Suppressor macrophage treated with lipopolysaccharide for 4 hours (primary cell): ENCODE measurements at regions not wholly inside any gene's neighbourhood (a gene's known extent, or its start where the extent isn't known, plus 50 kb on each side); places are given as distances from the start of the nearest gene placed in this dataset.
"Not testable (repeated sequence)": the region's sequence is repeated elsewhere in the genome, so short reads cannot be mapped to it uniquely, and the experiment has no call there.

Source experiments
- DNase-seq: peaks from one replicate; pipeline ENCODE4 v3.0.0-alpha.2; 2020

- DNase-seq, result no peak
These were observed 57.0 kb downstream of the RASL11A start for GRCh38 chr13:27327633-27328032.

GRCh38 chr13:27329210-27329609, 58.6 kb downstream of the RASL11A start:
- no peak for DNase-seq

GRCh38 chr13:27334774-27335435, 64.3 kb downstream of the RASL11A start:
- no peak for DNase-seq

DNA sequence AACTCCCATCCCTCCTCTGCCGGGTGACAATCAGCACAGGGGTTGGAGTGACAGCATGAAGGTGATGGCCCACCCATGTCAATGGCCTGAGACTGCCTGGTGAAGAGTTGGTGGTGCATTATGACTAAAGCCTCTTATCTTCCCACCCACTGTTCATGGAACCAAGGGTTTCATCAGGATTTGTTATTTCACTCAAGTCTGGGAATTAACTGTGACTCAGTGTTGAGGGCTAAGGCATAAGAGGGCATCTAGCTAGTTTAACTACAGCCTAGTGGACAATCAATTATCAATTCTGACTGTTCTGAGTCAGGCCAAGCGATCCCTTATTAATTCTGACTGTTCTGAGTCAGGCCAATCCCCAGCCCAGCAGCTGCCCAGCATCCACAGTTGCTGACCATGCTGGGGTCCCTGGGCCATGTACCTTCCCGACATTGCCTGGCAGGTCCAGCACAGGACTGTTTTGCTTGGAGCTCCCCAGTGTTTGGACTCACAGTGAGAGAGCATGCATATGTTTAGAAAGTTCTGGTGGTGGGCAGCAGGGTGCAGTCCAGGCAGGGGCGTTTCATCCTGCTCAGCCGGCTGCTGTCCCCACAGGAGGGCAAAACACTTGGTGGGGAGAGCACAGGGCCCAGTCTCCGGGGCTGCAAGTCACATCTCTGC, 65.5 kb downstream of the RASL11A start:
- no peak for DNase-seq

DNA sequence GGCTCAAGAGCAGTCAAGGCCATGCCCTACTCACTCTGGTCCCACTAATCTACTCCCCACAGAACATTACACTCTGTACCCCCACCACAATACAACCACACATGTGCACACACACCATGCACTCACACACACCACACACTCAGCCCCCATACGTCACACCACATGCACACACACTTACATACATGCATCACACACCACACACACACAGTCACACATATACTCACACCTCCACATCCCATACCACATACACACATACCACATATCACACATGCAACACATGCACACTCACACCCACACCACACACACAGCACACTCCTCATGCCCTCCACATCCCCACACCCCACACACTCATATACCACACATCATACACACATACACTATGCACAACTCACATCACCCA, 67.6 kb downstream of the RASL11A start:
- no peak for DNase-seq

- no peak for DNase-seq
These were observed 68.2 kb downstream of the RASL11A start for GRCh38 chr13:27338816-27339215.

GRCh38 chr13:27339299-27339698, 68.7 kb downstream of the RASL11A start:
- peak; percentile 44 for DNase-seq

- no peak for DNase-seq
These were observed 71.0 kb downstream of the RASL11A start for GRCh38 chr13:27341616-27342015.

DNA sequence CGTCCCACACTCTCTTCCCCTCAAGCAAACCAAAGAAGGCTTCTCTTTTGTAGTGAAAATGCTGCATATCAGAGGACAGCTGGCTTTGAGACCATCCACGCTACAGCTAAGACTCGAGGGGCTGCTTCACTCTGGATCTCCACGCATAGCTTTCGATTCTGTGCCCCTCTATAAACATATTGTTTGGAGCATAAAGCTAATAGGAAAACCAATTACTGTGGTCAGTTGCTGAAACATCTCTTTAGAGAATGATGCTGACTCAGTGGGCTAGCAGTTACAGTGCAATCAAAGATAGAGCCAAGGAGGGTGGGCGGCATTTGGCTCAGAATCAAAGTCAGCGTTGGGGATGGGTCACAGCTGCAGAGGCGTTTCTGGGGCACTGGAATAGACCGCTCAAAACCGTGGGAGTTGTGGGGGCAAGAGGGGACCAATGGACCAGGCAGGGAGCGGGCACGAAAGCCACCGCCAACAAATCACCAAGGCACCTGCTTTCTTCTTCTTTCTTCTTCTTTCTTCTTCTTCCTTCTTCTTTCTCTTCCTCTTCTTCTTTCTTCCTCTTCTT, 76.7 kb downstream of the RASL11A start:
- no peak for DNase-seq

DNA sequence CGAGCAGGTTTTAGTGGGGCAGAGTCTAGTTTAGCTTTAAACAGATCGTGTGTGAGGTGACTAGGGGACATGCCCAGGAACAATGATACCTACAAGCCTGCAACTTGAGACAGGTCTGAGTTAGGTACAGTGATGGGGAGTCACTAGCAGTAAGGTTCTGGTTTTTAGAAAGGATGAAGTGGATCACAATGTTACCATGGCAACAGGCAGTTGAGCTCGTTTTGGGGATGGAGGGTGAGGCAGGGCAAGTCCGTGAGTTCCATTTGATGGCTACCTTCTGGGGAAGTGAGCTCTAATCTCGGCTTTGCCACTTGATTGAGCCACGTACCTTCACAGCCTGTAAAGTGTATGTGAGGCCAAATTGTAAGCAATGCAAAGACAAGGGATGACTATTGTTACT, 76.0 kb upstream of the GTF3A start:
- no peak for DNase-seq

DNA sequence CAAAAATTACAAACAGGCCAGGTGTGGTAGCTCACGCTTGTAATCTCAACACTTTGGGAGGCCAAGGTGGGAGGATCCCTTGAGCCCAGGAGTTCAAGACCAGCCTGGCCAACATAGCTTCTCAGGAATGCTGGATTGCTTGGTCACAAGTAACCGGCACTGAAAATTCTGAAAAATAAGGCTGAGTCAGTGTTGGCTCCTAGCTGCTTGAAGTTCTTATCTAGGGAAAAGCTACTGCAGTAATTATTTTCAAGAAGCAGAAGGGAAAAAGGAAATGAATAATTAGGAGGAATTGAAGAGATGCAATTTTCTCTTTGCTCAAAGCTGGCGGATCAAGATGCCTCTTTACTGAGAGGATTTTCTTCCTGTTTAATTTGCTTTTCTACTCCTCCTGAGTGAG, 75.0 kb upstream of the GTF3A start:
- DNase-seq, result no peak

GRCh38 chr13:27350825-27351224, 73.6 kb upstream of the GTF3A start:
- DNase-seq, result not testable (repeated sequence)

DNA sequence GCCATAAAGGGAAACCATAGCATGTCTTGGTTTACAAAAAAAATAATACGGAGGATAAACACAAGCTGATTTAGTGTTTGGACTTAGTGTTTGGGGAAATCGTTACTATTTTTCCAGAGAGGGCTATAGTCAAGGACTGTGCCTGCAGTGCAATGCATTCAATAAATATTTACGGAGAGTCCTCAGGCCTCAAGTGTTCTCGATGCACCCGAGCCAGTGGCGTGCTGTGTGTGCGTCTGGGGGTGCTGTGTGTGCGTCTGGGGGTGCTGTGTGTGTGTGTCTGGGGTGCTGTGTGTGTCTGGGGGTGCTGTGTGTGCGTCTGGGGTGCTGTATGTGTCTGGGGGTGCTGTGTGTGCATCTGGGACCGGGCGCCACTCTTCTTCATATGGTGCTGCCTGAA, 71.7 kb upstream of the GTF3A start:
- no peak for DNase-seq

- no peak for DNase-seq
These were observed 71.2 kb upstream of the GTF3A start for GRCh38 chr13:27353166-27353583.

- no peak for DNase-seq
These were observed 70.7 kb upstream of the GTF3A start for GRCh38 chr13:27353708-27354107.

DNA sequence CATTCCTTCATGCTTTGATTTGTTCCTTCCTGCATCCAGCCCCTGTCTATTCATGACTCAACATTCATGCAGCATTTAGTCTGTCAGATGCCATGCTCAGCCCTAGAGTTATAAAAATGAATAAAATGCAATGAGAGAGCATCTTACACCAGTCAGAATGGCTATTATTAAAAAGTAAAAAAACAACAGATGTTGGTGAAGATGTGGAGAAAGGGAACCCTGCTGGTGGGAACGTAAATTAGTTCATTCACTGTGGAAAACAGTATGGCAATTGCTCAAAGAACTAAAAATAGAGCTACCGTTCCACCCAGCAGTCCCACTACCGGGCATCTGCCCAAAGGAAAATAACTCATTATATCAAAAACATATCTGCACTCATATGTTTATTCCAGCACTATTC, 70.0 kb upstream of the GTF3A start:
- DNase-seq, result no peak

GRCh38 chr13:27355894-27356293, 68.5 kb upstream of the GTF3A start:
- no peak for DNase-seq

- DNase-seq, result no peak
These were observed 66.0 kb upstream of the GTF3A start for GRCh38 chr13:27358420-27358819.

DNA sequence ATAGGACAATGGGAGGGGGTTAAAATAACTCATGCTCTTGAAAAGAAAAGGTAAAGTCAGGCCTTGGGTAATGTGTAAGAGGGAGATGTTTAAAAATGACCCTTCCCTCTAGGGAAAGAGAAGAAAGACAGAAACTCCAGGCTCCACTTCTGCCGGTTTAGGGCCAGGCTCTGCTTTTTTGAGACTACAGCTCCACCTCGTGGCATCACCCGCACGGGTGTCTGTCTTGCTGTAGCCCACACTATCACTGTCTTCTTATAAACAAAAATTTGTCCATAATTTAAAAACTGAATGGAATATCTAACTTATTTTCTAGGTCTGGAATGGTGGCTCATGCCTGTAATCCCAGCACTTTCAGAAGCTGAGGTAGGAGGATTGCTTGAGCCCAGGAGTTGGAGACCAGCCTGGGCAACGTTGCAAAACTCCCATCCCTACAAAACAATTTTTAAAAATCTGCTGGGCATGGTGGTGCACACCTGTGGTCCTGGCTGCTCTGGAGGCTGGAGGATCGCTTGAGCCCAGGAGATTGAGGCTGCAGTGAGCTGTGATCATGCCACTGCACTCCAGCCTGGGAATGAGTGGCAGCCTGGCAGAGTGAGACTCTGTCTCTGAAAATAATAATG, 65.1 kb upstream of the GTF3A start:
- DNase-seq, result peak; percentile 72

- no peak for DNase-seq
These were observed 63.9 kb upstream of the GTF3A start for GRCh38 chr13:27360562-27360961.

GRCh38 chr13:27362064-27362751, 62.2 kb upstream of the GTF3A start:
- DNase-seq, result peak; percentile 86

DNA sequence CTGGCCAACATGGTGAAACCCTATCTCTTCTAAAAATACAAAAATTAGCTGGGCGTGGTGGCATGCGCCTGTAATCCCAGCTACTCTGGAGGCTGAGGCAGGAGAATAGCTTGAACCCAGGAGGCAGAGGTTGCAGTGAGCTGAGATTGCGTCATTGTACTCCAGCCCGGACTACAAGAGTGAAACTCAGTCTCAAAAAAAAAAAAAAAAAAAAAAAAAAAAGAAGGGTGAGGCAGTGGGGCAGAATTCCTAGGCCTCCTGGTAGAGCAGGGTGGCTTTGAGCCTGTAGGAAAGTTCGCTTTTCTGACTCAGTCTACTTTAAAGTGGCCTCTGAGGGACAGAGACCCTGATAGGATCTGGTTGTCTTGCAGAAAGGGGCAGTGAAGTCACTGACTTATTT, 60.8 kb upstream of the GTF3A start:
- not testable (repeated sequence) for DNase-seq

GRCh38 chr13:27367570-27367969, 56.8 kb upstream of the GTF3A start:
- no peak for DNase-seq
